Endodermal cell (in vitro differentiated cells): ENCODE measurements at regions not wholly inside any gene's neighbourhood (a gene's known extent, or its start where the extent isn't known, plus 50 kb on each side); places are given as distances from the start of the nearest gene placed in this dataset.

ENCODE experiments used
- DNase-seq: peaks from one replicate; pipeline ENCODE4 v3.0.0-alpha.2; 2017
- H3K27ac ChIP-seq: 2 replicates; pipeline ENCODE4 v1.5.1; 2013; ENCODE audit warnings: mild to moderate bottlenecking, low read depth, low read length, moderate library complexity
- H3K27me3 ChIP-seq: 2 replicates; pipeline ENCODE4 v1.6.1; 2013; ENCODE audit warnings: mild to moderate bottlenecking, low read length, moderate library complexity; ENCODE audit not compliant: insufficient read depth, control insufficient read depth, poor library complexity, severe bottlenecking
- H3K36me3 ChIP-seq: 2 replicates; pipeline ENCODE4 v1.7.0; 2013; ENCODE audit warnings: mild to moderate bottlenecking, low read length, moderate library complexity; ENCODE audit not compliant: control insufficient read depth, insufficient read depth
- H3K4me1 ChIP-seq: one replicate; pipeline ENCODE4 v1.7.0; 2013; ENCODE audit warnings: low read length; ENCODE audit not compliant: control insufficient read depth, insufficient read depth
- H3K4me3 ChIP-seq: 2 replicates; pipeline ENCODE4 v1.5.1; 2013; ENCODE audit warnings: mild to moderate bottlenecking, low read length, moderate library complexity
- H3K9ac ChIP-seq: 2 replicates; pipeline ENCODE4 v1.6.1; 2013; ENCODE audit warnings: mild to moderate bottlenecking, low read length, moderate library complexity; ENCODE audit not compliant: poor library complexity, severe bottlenecking; ENCODE audit errors: extremely low read depth
- H3K9me3 ChIP-seq: 2 replicates; pipeline ENCODE4 v1.6.1; 2013; ENCODE audit warnings: mild to moderate bottlenecking, low read length, moderate library complexity; ENCODE audit not compliant: control insufficient read depth
- H3K27ac Mint-ChIP-seq: 2 replicates; pipeline ENCODE4 v1.8.0; 2020; ENCODE audit warnings: mixed read lengths
- H3K27me3 Mint-ChIP-seq: 2 replicates; pipeline ENCODE4 v1.8.0; 2021; ENCODE audit warnings: mild to moderate bottlenecking, mixed read lengths; ENCODE audit not compliant: insufficient read depth
- H3K36me3 Mint-ChIP-seq: 2 replicates; pipeline ENCODE4 v1.8.0; 2020; ENCODE audit warnings: low read depth, mixed read lengths
- H3K4me1 Mint-ChIP-seq: 2 replicates; pipeline ENCODE4 v1.8.0; 2020; ENCODE audit warnings: mixed read lengths
- H3K4me3 Mint-ChIP-seq: 2 replicates; pipeline ENCODE4 v1.8.0; 2020; ENCODE audit warnings: mild to moderate bottlenecking, moderate library complexity, mixed read lengths
- H3K9me3 Mint-ChIP-seq: 2 replicates; pipeline ENCODE4 v1.8.0; 2020; ENCODE audit warnings: mild to moderate bottlenecking, mixed read lengths
- WGBS, 2 experiments: methylation state at CpG; one replicate each; pipeline versions ENCODE4 v1.1.5 to v1.1.7; 2013; ENCODE audit warnings: missing lambda C conversion rate in 2 of 2, mixed read lengths in 1 of 2; ENCODE audit not compliant: insufficient coverage in 1 of 2, insufficient read length in 1 of 2; 5-methylcytosine and 5-hydroxymethylcytosine counted together
- TF ChIP-seq, protein P1 (sequence below): fragments of 200-600 bp; sonication (generic); conservative IDR thresholded peaks from 2 replicates; pipeline ENCODE4 v1.5.0; 2021; ENCODE audit warnings: antibody characterized with exemption, mild to moderate bottlenecking

DNA sequence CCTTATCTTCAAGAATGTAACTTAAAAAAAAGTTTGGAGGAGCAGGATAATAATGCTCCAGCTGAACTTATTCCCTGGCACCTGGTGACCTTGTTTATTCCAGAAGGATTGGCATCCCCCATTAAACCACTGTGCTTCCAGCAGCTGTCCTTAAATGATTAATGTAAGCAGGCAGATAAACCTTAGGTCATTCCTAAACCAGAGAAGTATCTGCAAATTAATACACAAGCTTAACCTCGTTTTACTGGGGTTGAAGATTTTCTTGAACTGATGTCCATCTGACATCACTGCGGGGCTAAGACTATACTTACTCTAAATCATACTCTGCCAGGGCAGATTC is 116.1 kb upstream of the PALS2 start:
- Histone ChIP-seq H3K9ac (no peak overlapping the region), H3K27ac (no peak overlapping the region), H3K27me3 (no peaks in the 10 kb centered on the region), H3K36me3 (no peaks in the 10 kb centered on the region), H3K9me3 (no peaks in the 10 kb centered on the region), H3K4me3 (no peak overlapping the region), H3K4me1 (no peaks in the 10 kb centered on the region)
- Mint-ChIP-seq H3K27ac (no peak overlapping the region), H3K27me3 (peaks cover 15% of the 10 kb centered on the region), H3K36me3 (no peaks in the 10 kb centered on the region), H3K4me1 (peaks cover 18% of the 10 kb centered on the region), H3K9me3 (no peaks in the 10 kb centered on the region), H3K4me3 (no peak overlapping the region)
- WGBS, 2 experiments: 86 to 94% methylated on average over 2 of the region's 2 CpGs
- no peak for DNase-seq
- TF ChIP-seq, protein P1, sequence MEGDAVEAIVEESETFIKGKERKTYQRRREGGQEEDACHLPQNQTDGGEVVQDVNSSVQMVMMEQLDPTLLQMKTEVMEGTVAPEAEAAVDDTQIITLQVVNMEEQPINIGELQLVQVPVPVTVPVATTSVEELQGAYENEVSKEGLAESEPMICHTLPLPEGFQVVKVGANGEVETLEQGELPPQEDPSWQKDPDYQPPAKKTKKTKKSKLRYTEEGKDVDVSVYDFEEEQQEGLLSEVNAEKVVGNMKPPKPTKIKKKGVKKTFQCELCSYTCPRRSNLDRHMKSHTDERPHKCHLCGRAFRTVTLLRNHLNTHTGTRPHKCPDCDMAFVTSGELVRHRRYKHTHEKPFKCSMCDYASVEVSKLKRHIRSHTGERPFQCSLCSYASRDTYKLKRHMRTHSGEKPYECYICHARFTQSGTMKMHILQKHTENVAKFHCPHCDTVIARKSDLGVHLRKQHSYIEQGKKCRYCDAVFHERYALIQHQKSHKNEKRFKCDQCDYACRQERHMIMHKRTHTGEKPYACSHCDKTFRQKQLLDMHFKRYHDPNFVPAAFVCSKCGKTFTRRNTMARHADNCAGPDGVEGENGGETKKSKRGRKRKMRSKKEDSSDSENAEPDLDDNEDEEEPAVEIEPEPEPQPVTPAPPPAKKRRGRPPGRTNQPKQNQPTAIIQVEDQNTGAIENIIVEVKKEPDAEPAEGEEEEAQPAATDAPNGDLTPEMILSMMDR: no peak

DNA sequence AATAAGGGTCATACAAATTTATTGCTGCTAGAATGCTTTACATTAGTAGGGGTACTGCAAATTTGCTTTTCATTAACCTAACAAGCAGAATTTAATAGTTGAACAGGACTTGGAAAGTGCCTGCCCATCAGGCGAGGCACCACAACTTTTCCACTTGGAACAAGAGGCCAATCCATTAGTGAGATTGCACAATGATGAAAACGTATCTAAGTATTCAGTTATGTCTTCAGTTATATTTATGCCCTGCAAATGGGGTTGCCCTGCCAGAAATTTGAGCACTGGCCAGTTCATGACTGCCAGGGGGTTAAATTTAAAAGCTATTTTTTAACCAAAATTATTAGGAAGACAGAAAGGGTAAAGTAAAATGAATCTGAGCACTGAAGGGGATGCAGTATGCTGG is 111.1 kb upstream of the PALS2 start:
- Histone ChIP-seq H3K4me3 (no peak overlapping the region), H3K9ac (no peak overlapping the region), H3K27ac (no peak overlapping the region), H3K36me3 (no peaks in the 10 kb centered on the region), H3K9me3 (no peaks in the 10 kb centered on the region), H3K27me3 (no peaks in the 10 kb centered on the region), H3K4me1 (peaks cover 21% of the 10 kb centered on the region)
- Mint-ChIP-seq H3K36me3 (no peaks in the 10 kb centered on the region), H3K9me3 (no peaks in the 10 kb centered on the region), H3K27ac (no peak overlapping the region), H3K4me3 (no peak overlapping the region), H3K27me3 (peaks cover 6% of the 10 kb centered on the region), H3K4me1 (peaks cover 38% of the 10 kb centered on the region)
- WGBS, 2 experiments: 93 to 100% methylated on average over 2 of the region's 2 CpGs
- no peak for DNase-seq
- TF ChIP-seq, protein P1: no peak

DNA sequence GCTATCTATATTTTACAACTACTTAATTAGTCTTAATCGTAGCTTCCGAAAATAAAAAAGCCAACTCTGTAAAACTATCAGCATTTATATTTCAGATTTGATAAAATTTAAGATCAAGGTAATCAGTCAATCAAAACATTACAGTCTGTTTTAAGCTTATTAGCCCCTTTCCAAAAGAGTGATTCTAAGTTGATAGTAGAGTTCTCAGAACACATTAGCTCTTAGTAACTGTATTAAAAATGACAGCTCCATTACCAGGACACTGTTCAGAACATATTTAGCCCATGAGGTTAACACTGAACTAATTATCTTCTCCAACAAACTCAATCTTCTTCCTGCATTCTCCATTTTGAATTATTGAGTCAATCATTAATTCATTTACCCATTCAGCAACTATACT is 110.3 kb upstream of the PALS2 start:
- Mint-ChIP-seq H3K4me1 (peaks cover 37% of the 10 kb centered on the region), H3K27ac (no peak overlapping the region), H3K27me3 (peaks cover 6% of the 10 kb centered on the region), H3K36me3 (no peaks in the 10 kb centered on the region), H3K4me3 (no peak overlapping the region), H3K9me3 (no peaks in the 10 kb centered on the region)
- DNase-seq: no peak
- no peaks in the 10 kb centered on the region for H3K36me3 ChIP-seq
- H3K9me3 ChIP-seq: no peaks in the 10 kb centered on the region
- peaks cover 21% of the 10 kb centered on the region for H3K4me1 ChIP-seq
- H3K9ac ChIP-seq: no peak overlapping the region
- no peaks in the 10 kb centered on the region for H3K27me3 ChIP-seq
- TF ChIP-seq, protein P1: no peak
- H3K4me3 ChIP-seq: no peak overlapping the region
- H3K27ac ChIP-seq: no peak overlapping the region
- WGBS, 2 experiments: 80 to 100% methylated on average over 1 to 2 of the region's 2 CpGs
